H9 (cell line): ENCODE measurements at regions not wholly inside any gene's neighbourhood (a gene's known extent, or its start where the extent isn't known, plus 50 kb on each side); places are given as distances from the start of the nearest gene placed in this dataset.

Source experiments
- DNase-seq: peaks from one replicate; pipeline ENCODE4 v3.0.0-alpha.2; 2017
- H2AFZ ChIP-seq: one replicate; pipeline ENCODE4 v1.6.1; 2013; ENCODE audit warnings: mild to moderate bottlenecking, low read length, control low read depth, moderate library complexity
- H2AK5ac ChIP-seq: 2 replicates; pipeline ENCODE4 v1.6.1; 2013; ENCODE audit warnings: low read length, control low read depth, mixed read lengths; ENCODE audit not compliant: insufficient read length
- H2BK120ac ChIP-seq: one replicate; pipeline ENCODE4 v1.6.1; 2013; ENCODE audit warnings: low read depth, mild to moderate bottlenecking, low read length, control low read depth, inconsistent platforms; ENCODE audit not compliant: poor library complexity, severe bottlenecking
- H2BK12ac ChIP-seq: 2 replicates; pipeline ENCODE4 v1.6.1; 2013; ENCODE audit warnings: low read length, control low read depth, mixed read lengths, low read depth; ENCODE audit not compliant: insufficient read length
- H2BK15ac ChIP-seq: 2 replicates; pipeline ENCODE4 v1.6.1; 2013; ENCODE audit warnings: low read depth, low read length, control low read depth
- H2BK20ac ChIP-seq: one replicate; pipeline ENCODE4 v1.6.1; 2013; ENCODE audit warnings: low read depth, mild to moderate bottlenecking, low read length, control low read depth, inconsistent platforms; ENCODE audit not compliant: poor library complexity, severe bottlenecking
- H2BK5ac ChIP-seq: 2 replicates; pipeline ENCODE4 v1.6.1; 2013; ENCODE audit warnings: low read length, control low read depth, mixed read lengths; ENCODE audit not compliant: insufficient read length
- H3K14ac ChIP-seq: 2 replicates; pipeline ENCODE4 v1.6.1; 2013; ENCODE audit warnings: low read length, control low read depth; ENCODE audit not compliant: insufficient read depth
- H3K18ac ChIP-seq: 2 replicates; pipeline ENCODE4 v1.6.1; 2013; ENCODE audit warnings: low read depth, mild to moderate bottlenecking, mixed read lengths, low read length, control low read depth; ENCODE audit not compliant: insufficient read length
- H3K23ac ChIP-seq: 2 replicates; pipeline ENCODE4 v1.6.1; 2013; ENCODE audit warnings: low read length, control low read depth, mixed read lengths, low read depth; ENCODE audit not compliant: insufficient read length
- H3K23me2 ChIP-seq: 2 replicates; pipeline ENCODE4 v1.6.1; 2013; ENCODE audit warnings: low read depth, mild to moderate bottlenecking, mixed read lengths, low read length, control low read depth; ENCODE audit not compliant: insufficient read length, poor library complexity, severe bottlenecking
- H3K27ac ChIP-seq: 2 replicates; pipeline ENCODE4 v1.5.1; 2013; ENCODE audit warnings: low read length, control low read depth, mixed read lengths, low read depth; ENCODE audit not compliant: insufficient read length
- H3K27me3 ChIP-seq: 2 replicates; pipeline ENCODE4 v1.6.1; 2013; ENCODE audit warnings: low read length, control low read depth, inconsistent platforms; ENCODE audit not compliant: insufficient read depth
- H3K4ac ChIP-seq: 2 replicates; pipeline ENCODE4 v1.6.1; 2013; ENCODE audit warnings: low read depth, mild to moderate bottlenecking, control low read depth, inconsistent platforms, low read length, moderate library complexity
- H3K4me1 ChIP-seq: 2 replicates; pipeline ENCODE4 v1.6.1; 2013; ENCODE audit warnings: low read length, control low read depth, inconsistent platforms; ENCODE audit not compliant: insufficient read depth
- H3K4me2 ChIP-seq: 2 replicates; pipeline ENCODE4 v1.6.1; 2013; ENCODE audit warnings: low read length, control low read depth, mixed read lengths; ENCODE audit not compliant: insufficient read length, insufficient read depth
- H3K56ac ChIP-seq: 2 replicates; pipeline ENCODE4 v1.6.1; 2013; ENCODE audit warnings: low read depth, mild to moderate bottlenecking, mixed read lengths, low read length, control low read depth; ENCODE audit not compliant: insufficient read length
- H3K79me1 ChIP-seq: 2 replicates; pipeline ENCODE4 v1.6.1; 2013; ENCODE audit warnings: low read depth, mild to moderate bottlenecking, moderate library complexity, low read length, control low read depth, inconsistent platforms; ENCODE audit not compliant: insufficient read depth, poor library complexity, severe bottlenecking
- H3K79me2 ChIP-seq: 2 replicates; pipeline ENCODE4 v1.6.1; 2013; ENCODE audit warnings: low read length, control low read depth, inconsistent platforms; ENCODE audit not compliant: insufficient read depth
- H3K9ac ChIP-seq: 2 replicates; pipeline ENCODE4 v1.6.1; 2013; ENCODE audit warnings: low read length, control low read depth, mixed read lengths; ENCODE audit not compliant: insufficient read length; ENCODE audit errors: extremely low read depth
- H3K9me3 ChIP-seq: one replicate; pipeline ENCODE4 v1.6.1; 2013; ENCODE audit warnings: low read depth, low read length, inconsistent platforms; ENCODE audit not compliant: control insufficient read depth
- H3T11ph ChIP-seq: one replicate; pipeline ENCODE4 v1.6.1; 2013; ENCODE audit warnings: mild to moderate bottlenecking, low read length, control low read depth, inconsistent platforms
- H4K20me1 ChIP-seq: one replicate; pipeline ENCODE4 v1.6.1; 2013; ENCODE audit not compliant: control insufficient read depth, insufficient read length, insufficient read depth
- H4K5ac ChIP-seq: 2 replicates; pipeline ENCODE4 v1.6.1; 2013; ENCODE audit warnings: low read depth, mild to moderate bottlenecking, mixed read lengths, low read length, control low read depth; ENCODE audit not compliant: insufficient read length
- H4K8ac ChIP-seq: replicated peaks from 2 replicates; pipeline ENCODE4 v1.6.1; 2013; ENCODE audit warnings: low read length, control low read depth, mixed read lengths, low read depth; ENCODE audit not compliant: insufficient read length
- H4K91ac ChIP-seq: 2 replicates; pipeline ENCODE4 v1.6.1; 2013; ENCODE audit warnings: low read depth, mild to moderate bottlenecking, moderate library complexity, mixed read lengths, low read length, control low read depth; ENCODE audit not compliant: insufficient read length
- H3K27ac Mint-ChIP-seq, 3 experiments: 2 replicates in 2 of 3; 3 replicates in 1 of 3; pipeline ENCODE4 v1.8.0; 2020 to 2021; ENCODE audit warnings: mixed read lengths in 3 of 3, mild to moderate bottlenecking in 1 of 3, moderate library complexity in 1 of 3
- H3K27me3 Mint-ChIP-seq: 2 replicates; pipeline ENCODE4 v1.8.0; 2021; ENCODE audit warnings: low read depth, mild to moderate bottlenecking, moderate library complexity, mixed read lengths
- H3K36me3 Mint-ChIP-seq, 3 experiments: 2 replicates in 2 of 3; 3 replicates in 1 of 3; pipeline ENCODE4 v1.8.0; 2020 to 2021; ENCODE audit warnings: low read depth in 3 of 3, mixed read lengths in 3 of 3; ENCODE audit not compliant: insufficient read depth in 1 of 3
- H3K4me1 Mint-ChIP-seq, 2 experiments: 2 replicates each; pipeline ENCODE4 v1.8.0; 2020; ENCODE audit warnings: mixed read lengths in 2 of 2
- H3K4me3 Mint-ChIP-seq, 2 experiments: 2 replicates in 1 of 2; 3 replicates in 1 of 2; pipeline ENCODE4 v1.8.0; 2020 to 2021; ENCODE audit warnings: mild to moderate bottlenecking in 2 of 2, mixed read lengths in 2 of 2, moderate library complexity in 1 of 2
- H3K9me3 Mint-ChIP-seq, 2 experiments: 2 replicates in 1 of 2; 3 replicates in 1 of 2; pipeline ENCODE4 v1.8.0; 2020; ENCODE audit warnings: mild to moderate bottlenecking in 2 of 2, mixed read lengths in 2 of 2, moderate library complexity in 1 of 2
- CTCF ChIP-seq: fragments of 200-600 bp; sonication (generic); conservative IDR thresholded peaks from 3 replicates; pipeline ENCODE4 v1.8.0; 2021; ENCODE audit warnings: antibody characterized with exemption, mild to moderate bottlenecking
- WGBS: extraction: QIAGEN DNeasy Blood & Tissue Kit; methylation state at CpG from one replicate; pipeline ENCODE4 v1.1.7; 2013; ENCODE audit warnings: missing lambda C conversion rate, low lambda C conversion rate, mixed read lengths; ENCODE audit not compliant: insufficient read length; ENCODE audit errors: extremely low coverage; 5-methylcytosine and 5-hydroxymethylcytosine counted together

- no peaks in the 10 kb centered on the region for H3K27me3 ChIP-seq
- H4K91ac ChIP-seq = no peak overlapping the region
- H2BK5ac ChIP-seq = no peak overlapping the region
- TF ChIP-seq CTCF = no peak
- no peaks in the 10 kb centered on the region for H3K4me1 ChIP-seq
- H3T11ph ChIP-seq = no peak overlapping the region
- no peak overlapping the region for H3K14ac ChIP-seq
- H2BK12ac ChIP-seq = no peak overlapping the region
- no peak overlapping the region for H3K4me2 ChIP-seq
- Mint-ChIP-seq H3K4me3 (no peak overlapping the region), H3K27ac (no peak overlapping the region), H3K36me3 (peaks cover 0 to 6% (median 0%) of the 10 kb centered on the region in 3 experiments; a peak in 2 of 7 replicates), H3K9me3 (no peaks in the 10 kb centered on the region; a peak in 2 of 5 replicates), H3K4me1 (peaks cover 7 to 18% of the 10 kb centered on the region in 2 experiments), H3K27me3 (peaks cover 7% of the 10 kb centered on the region)
- no peak overlapping the region for H2BK120ac ChIP-seq
- H3K9me3 ChIP-seq = no peaks in the 10 kb centered on the region
- no peak overlapping the region for H4K8ac ChIP-seq
- DNase-seq = no peak
- H2AK5ac ChIP-seq = no peak overlapping the region
- H2BK20ac ChIP-seq = no peak overlapping the region
- no peaks in the 10 kb centered on the region for H4K20me1 ChIP-seq
- no CpG with 5 or more reads among the region's 3 CpGs for WGBS
- H3K23me2 ChIP-seq = no peaks in the 10 kb centered on the region
- H3K27ac ChIP-seq = no peak overlapping the region
- no peak overlapping the region for H2AFZ ChIP-seq
- no peak overlapping the region for H3K56ac ChIP-seq
- H3K18ac ChIP-seq = no peak overlapping the region
- no peaks in the 10 kb centered on the region for H3K79me1 ChIP-seq
- H3K79me2 ChIP-seq = no peaks in the 10 kb centered on the region
- no peak overlapping the region for H3K4ac ChIP-seq
- no peak overlapping the region for H2BK15ac ChIP-seq
- H3K9ac ChIP-seq = no peak overlapping the region
- H4K5ac ChIP-seq = no peak overlapping the region
- H3K23ac ChIP-seq = no peak overlapping the region
These were observed 304.5 kb downstream of the HAPSTR1 start for GRCh38 chr16:9395958-9396359.
